Gastrocnemius medialis (tissue), 4 donors: ENCODE measurements at regions not wholly inside any gene's neighbourhood (a gene's known extent, or its start where the extent isn't known, plus 50 kb on each side); places are given as distances from the start of the nearest gene placed in this dataset.

Experiments used
- CTCF ChIP-seq, 5 experiments: fragments of 450-650 bp in 3 of 5; fragments of 200-600 bp in 2 of 5; sonication (generic) in 2 of 5; IDR thresholded peaks in 4 of 5; conservative IDR thresholded peaks in 1 of 5; 1 replicate in 4 of 5; 2 replicates in 1 of 5; pipeline ENCODE4 v1.5.1; 2016 to 2019; ENCODE audit warnings: antibody characterized with exemption in 5 of 5, mild to moderate bottlenecking in 3 of 5, moderate library complexity in 3 of 5
- POLR2A ChIP-seq, 2 donors: fragments of 450-650 bp; IDR thresholded peaks; one replicate each; pipeline ENCODE4 v1.6.1; 2017; ENCODE audit warnings: antibody characterized with exemption in 2 of 2, mild to moderate bottlenecking in 2 of 2, moderate library complexity in 2 of 2

DNA sequence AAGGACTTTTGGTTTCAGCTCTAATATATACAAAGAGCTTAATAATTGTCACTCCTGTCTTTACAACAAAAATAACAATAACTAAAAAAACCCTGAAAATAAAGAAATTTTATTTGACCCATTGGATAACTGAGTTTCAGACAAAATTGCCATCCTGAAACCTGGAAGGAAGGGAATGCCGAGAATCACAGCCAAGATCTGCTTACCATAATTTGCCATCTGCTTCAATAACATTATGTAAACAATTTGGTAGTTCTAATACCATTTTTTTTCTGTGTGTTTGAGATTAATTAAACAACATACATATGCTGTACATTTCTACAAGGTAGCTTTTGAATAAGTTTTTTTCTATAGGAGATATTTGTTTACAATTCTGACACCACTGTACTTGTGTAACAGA lies 596.3 kb upstream of the MGAT4C start:
- TF ChIP-seq CTCF (IDR thresholded peaks at IDR 0.05 in 4 of 5, conservative IDR thresholded peaks at IDR 0.05 in 1 of 5) = no peak
- no peak for TF ChIP-seq POLR2A (IDR thresholded peaks at IDR 0.05)
